ENCODE measurements at regions not wholly inside any gene's neighbourhood (a gene's known extent, or its start where the extent isn't known, plus 50 kb on each side); places are given as distances from the start of the nearest gene placed in this dataset.

DNA sequence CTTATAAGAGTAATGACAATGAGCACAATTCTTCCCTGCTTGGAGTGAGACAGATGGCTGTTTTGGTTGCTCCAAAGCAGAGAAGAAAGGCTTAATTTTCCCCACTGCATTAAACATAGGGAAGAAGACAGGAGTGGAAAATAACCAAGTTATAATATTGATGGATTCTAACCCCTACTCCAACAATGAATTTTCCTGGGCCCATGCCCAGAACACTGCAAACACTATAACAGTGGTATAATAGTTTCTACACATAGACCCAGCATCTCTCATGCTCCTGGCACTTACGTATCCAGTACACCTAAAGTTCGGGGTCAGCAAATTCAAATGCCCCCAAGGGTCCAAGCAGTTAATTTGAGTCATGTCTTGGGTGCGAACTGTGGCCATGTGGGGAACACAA is 613.4 kb downstream of the PLCL1 start:
- Histone ChIP-seq H3K9ac (ENCODE audit: insufficient read length, low read depth) (no peak overlapping the region), H3K27me3 (ENCODE audit: insufficient read depth, insufficient read length) (no peaks in the 10 kb centered on the region), H3K36me3 (ENCODE audit: insufficient read depth, insufficient read length, low read length) (no peaks in the 10 kb centered on the region), H3K9me3 (ENCODE audit: insufficient read depth, low read length) (no peaks in the 10 kb centered on the region), H3K4me1 (ENCODE audit: insufficient read depth, insufficient read length) (peaks cover 2% of the 10 kb centered on the region), H3K4me3 (ENCODE audit: insufficient read length, low read depth) (no peak overlapping the region)
- TF ChIP-seq ZNF274 (IDR thresholded peaks at IDR 0.05; ENCODE audit: low read depth, low read length) (no peak), SUZ12 (IDR thresholded peaks at IDR 0.05; ENCODE audit: extremely low read depth, insufficient read depth, insufficient read length) (no peak), YY1 (IDR thresholded peaks at IDR 0.05; ENCODE audit: insufficient read depth, insufficient read length) (no peak)
- DNase-seq (ENCODE audit: low read depth, low spot score), result no peak

DNA sequence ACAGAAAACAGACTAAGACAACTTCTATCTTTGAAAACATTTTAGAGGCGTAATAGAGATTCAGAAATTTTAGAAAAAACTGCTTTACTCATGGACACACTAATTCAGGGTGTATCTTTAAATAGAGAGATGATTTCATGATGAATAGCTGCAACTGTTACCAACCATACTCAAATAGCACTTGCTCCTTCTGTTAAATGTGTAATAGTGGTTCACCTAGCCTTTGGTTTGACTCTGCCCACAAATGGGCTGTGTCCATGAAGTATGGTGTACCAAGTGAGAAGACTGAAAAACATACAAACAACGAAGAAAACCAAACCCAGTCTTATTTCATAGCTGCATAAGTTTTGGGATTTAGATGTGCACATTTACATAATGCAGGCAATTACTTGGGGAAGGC is 610.6 kb downstream of the PLCL1 start:
- Histone ChIP-seq H3K4me3 (ENCODE audit: insufficient read length, low read depth) (no peak overlapping the region), H3K9ac (ENCODE audit: insufficient read length, low read depth) (no peak overlapping the region), H3K36me3 (ENCODE audit: insufficient read depth, insufficient read length, low read length) (no peaks in the 10 kb centered on the region), H3K4me1 (ENCODE audit: insufficient read depth, insufficient read length) (no peaks in the 10 kb centered on the region), H3K9me3 (ENCODE audit: insufficient read depth, low read length) (no peaks in the 10 kb centered on the region), H3K27me3 (ENCODE audit: insufficient read depth, insufficient read length) (no peaks in the 10 kb centered on the region)
- no peak for DNase-seq (ENCODE audit: low read depth, low spot score)
- no peak for TF ChIP-seq SUZ12 (IDR thresholded peaks at IDR 0.05; ENCODE audit: extremely low read depth, insufficient read depth, insufficient read length)
- TF ChIP-seq YY1 (IDR thresholded peaks at IDR 0.05; ENCODE audit: insufficient read depth, insufficient read length), result no peak
- TF ChIP-seq ZNF274 (IDR thresholded peaks at IDR 0.05; ENCODE audit: low read depth, low read length), result no peak

GRCh38 chr2:198411936-198412335 is 607.5 kb downstream of the PLCL1 start:
- Histone ChIP-seq H3K27me3 (ENCODE audit: insufficient read depth, insufficient read length) (no peaks in the 10 kb centered on the region), H3K9me3 (ENCODE audit: insufficient read depth, low read length) (no peaks in the 10 kb centered on the region), H3K4me1 (ENCODE audit: insufficient read depth, insufficient read length) (no peaks in the 10 kb centered on the region), H3K36me3 (ENCODE audit: insufficient read depth, insufficient read length, low read length) (no peaks in the 10 kb centered on the region), H3K4me3 (ENCODE audit: insufficient read length, low read depth) (no peak overlapping the region), H3K9ac (ENCODE audit: insufficient read length, low read depth) (no peak overlapping the region)
- DNase-seq (ENCODE audit: low read depth, low spot score), result no peak
- TF ChIP-seq SUZ12 (IDR thresholded peaks at IDR 0.05; ENCODE audit: extremely low read depth, insufficient read depth, insufficient read length) (no peak), YY1 (IDR thresholded peaks at IDR 0.05; ENCODE audit: insufficient read depth, insufficient read length) (no peak)

- Histone ChIP-seq H3K9me3 (ENCODE audit: insufficient read depth, low read length) (no peaks in the 10 kb centered on the region), H3K27me3 (ENCODE audit: insufficient read depth, insufficient read length) (no peaks in the 10 kb centered on the region), H3K36me3 (ENCODE audit: insufficient read depth, insufficient read length, low read length) (no peaks in the 10 kb centered on the region), H3K4me3 (ENCODE audit: insufficient read length, low read depth) (no peak overlapping the region), H3K4me1 (ENCODE audit: insufficient read depth, insufficient read length) (no peaks in the 10 kb centered on the region), H3K9ac (ENCODE audit: insufficient read length, low read depth) (no peak overlapping the region)
- no peak for DNase-seq (ENCODE audit: low read depth, low spot score)
- TF ChIP-seq YY1 (IDR thresholded peaks at IDR 0.05; ENCODE audit: insufficient read depth, insufficient read length), result no peak
- no peak for TF ChIP-seq ZNF274 (IDR thresholded peaks at IDR 0.05; ENCODE audit: low read depth, low read length)
- no peak for TF ChIP-seq SUZ12 (IDR thresholded peaks at IDR 0.05; ENCODE audit: extremely low read depth, insufficient read depth, insufficient read length)
These were observed 603.8 kb downstream of the PLCL1 start for GRCh38 chr2:198408171-198408570.

GRCh38 chr2:198405311-198405710 is 600.9 kb downstream of the PLCL1 start:
- no peaks in the 10 kb centered on the region for H3K36me3 ChIP-seq (ENCODE audit: insufficient read depth, insufficient read length, low read length)
- no peak overlapping the region for H3K4me3 ChIP-seq (ENCODE audit: insufficient read length, low read depth)
- H3K4me1 ChIP-seq (ENCODE audit: insufficient read depth, insufficient read length), result no peaks in the 10 kb centered on the region
- no peak for TF ChIP-seq SUZ12 (IDR thresholded peaks at IDR 0.05; ENCODE audit: extremely low read depth, insufficient read depth, insufficient read length)
- TF ChIP-seq ZNF274 (IDR thresholded peaks at IDR 0.05; ENCODE audit: low read depth, low read length), result no peak
- TF ChIP-seq YY1 (IDR thresholded peaks at IDR 0.05; ENCODE audit: insufficient read depth, insufficient read length), result no peak
- no peaks in the 10 kb centered on the region for H3K27me3 ChIP-seq (ENCODE audit: insufficient read depth, insufficient read length)
- H3K9ac ChIP-seq (ENCODE audit: insufficient read length, low read depth), result no peak overlapping the region
- DNase-seq (ENCODE audit: low read depth, low spot score), result no peak
- H3K9me3 ChIP-seq (ENCODE audit: insufficient read depth, low read length), result no peaks in the 10 kb centered on the region

DNA sequence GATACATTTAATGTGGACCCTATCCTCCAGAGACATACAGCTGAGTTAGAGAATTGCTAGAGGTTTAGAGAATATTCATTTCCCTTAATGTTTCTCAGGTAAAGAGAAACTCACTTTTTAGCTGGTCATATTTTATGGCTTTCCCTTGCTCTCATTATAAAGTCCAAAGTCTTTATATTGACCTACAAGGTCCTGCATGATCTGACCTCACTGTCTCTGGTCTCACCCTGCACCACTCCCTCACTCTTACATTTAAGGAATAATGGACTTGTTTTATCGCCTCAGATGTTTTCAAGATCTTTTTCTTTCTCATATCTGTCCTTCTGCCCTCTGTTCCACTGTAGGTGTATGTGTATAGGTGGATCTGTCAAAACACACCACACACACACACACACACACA is 597.3 kb downstream of the PLCL1 start:
- no peak for DNase-seq (ENCODE audit: low read depth, low spot score)
- H3K9me3 ChIP-seq (ENCODE audit: insufficient read depth, low read length), result no peaks in the 10 kb centered on the region
- no peaks in the 10 kb centered on the region for H3K4me1 ChIP-seq (ENCODE audit: insufficient read depth, insufficient read length)
- no peaks in the 10 kb centered on the region for H3K27me3 ChIP-seq (ENCODE audit: insufficient read depth, insufficient read length)
- no peaks in the 10 kb centered on the region for H3K36me3 ChIP-seq (ENCODE audit: insufficient read depth, insufficient read length, low read length)
- no peak overlapping the region for H3K4me3 ChIP-seq (ENCODE audit: insufficient read length, low read depth)
- TF ChIP-seq ZNF274 (IDR thresholded peaks at IDR 0.05; ENCODE audit: low read depth, low read length) (no peak), YY1 (IDR thresholded peaks at IDR 0.05; ENCODE audit: insufficient read depth, insufficient read length) (no peak), SUZ12 (IDR thresholded peaks at IDR 0.05; ENCODE audit: extremely low read depth, insufficient read depth, insufficient read length) (no peak)
- no peak overlapping the region for H3K9ac ChIP-seq (ENCODE audit: insufficient read length, low read depth)

GRCh38 chr2:198400999-198401398 is 596.6 kb downstream of the PLCL1 start:
- no peaks in the 10 kb centered on the region for H3K9me3 ChIP-seq (ENCODE audit: insufficient read depth, low read length)
- no peak for DNase-seq (ENCODE audit: low read depth, low spot score)
- no peak for TF ChIP-seq ZNF274 (IDR thresholded peaks at IDR 0.05; ENCODE audit: low read depth, low read length)
- no peak for TF ChIP-seq SUZ12 (IDR thresholded peaks at IDR 0.05; ENCODE audit: extremely low read depth, insufficient read depth, insufficient read length)
- no peak for TF ChIP-seq YY1 (IDR thresholded peaks at IDR 0.05; ENCODE audit: insufficient read depth, insufficient read length)
- no peaks in the 10 kb centered on the region for H3K36me3 ChIP-seq (ENCODE audit: insufficient read depth, insufficient read length, low read length)
- no peak overlapping the region for H3K4me3 ChIP-seq (ENCODE audit: insufficient read length, low read depth)
- no peak overlapping the region for H3K9ac ChIP-seq (ENCODE audit: insufficient read length, low read depth)
- H3K27me3 ChIP-seq (ENCODE audit: insufficient read depth, insufficient read length), result no peaks in the 10 kb centered on the region
- no peaks in the 10 kb centered on the region for H3K4me1 ChIP-seq (ENCODE audit: insufficient read depth, insufficient read length)

GRCh38 chr2:198394208-198394607 is 589.8 kb downstream of the PLCL1 start:
- DNase-seq (ENCODE audit: low read depth, low spot score), result no peak
- TF ChIP-seq YY1 (IDR thresholded peaks at IDR 0.05; ENCODE audit: insufficient read depth, insufficient read length) (no peak), ZNF274 (IDR thresholded peaks at IDR 0.05; ENCODE audit: low read depth, low read length) (no peak), SUZ12 (IDR thresholded peaks at IDR 0.05; ENCODE audit: extremely low read depth, insufficient read depth, insufficient read length) (no peak)
- Histone ChIP-seq H3K9me3 (ENCODE audit: insufficient read depth, low read length) (no peaks in the 10 kb centered on the region), H3K36me3 (ENCODE audit: insufficient read depth, insufficient read length, low read length) (no peaks in the 10 kb centered on the region), H3K27me3 (ENCODE audit: insufficient read depth, insufficient read length) (no peaks in the 10 kb centered on the region), H3K4me1 (ENCODE audit: insufficient read depth, insufficient read length) (no peaks in the 10 kb centered on the region), H3K9ac (ENCODE audit: insufficient read length, low read depth) (no peak overlapping the region), H3K4me3 (ENCODE audit: insufficient read length, low read depth) (no peak overlapping the region)
